IMR-90 (cell line): ENCODE measurements at regions not wholly inside any gene's neighbourhood (a gene's known extent, or its start where the extent isn't known, plus 50 kb on each side); places are given as distances from the start of the nearest gene placed in this dataset.
"Not testable (repeated sequence)": the region's sequence is repeated elsewhere in the genome, so short reads cannot be mapped to it uniquely, and the experiment has no call there.

Experiments
- ATAC-seq: fragments of 200-7000 bp; cut with Tn5 transposase; 2 replicates; pipeline ENCODE4 v1.9.1; 2020; ENCODE audit warnings: low read depth, mild to moderate bottlenecking, moderate library complexity
- BruUV-seq: library from RNA; stranded (reverse); fragments of 400-500 nt; replicated peaks from 2 replicates; lab custom pipeline; 2021; lab: Mats Ljungman, UMichigan
- CTCF ChIA-PET: fragments of 300-600 bp; formaldehyde crosslinking; extraction: SDS; loops from one replicate; lab custom pipeline; 2021; ENCODE audit warnings: antibody characterized with exemption; lab: Yijun Ruan, JAX
- POLR2A ChIA-PET: fragments of 300-600 bp; sonication (Branson Sonifier 250); formaldehyde crosslinking; loops from one replicate; lab custom pipeline; 2022; ENCODE audit warnings: antibody characterized with exemption; ENCODE audit not compliant: unreplicated experiment; lab: Charles Lee
- DNase-seq: peaks from one replicate; pipeline ENCODE4 v3.0.0; 2013
- H2AFZ ChIP-seq: replicated peaks from 2 replicates; pipeline ENCODE3; 2013; ENCODE audit warnings: low read length, mild to moderate bottlenecking; ENCODE audit not compliant: poor library complexity
- H2AK5ac ChIP-seq: 2 replicates; pipeline ENCODE4 v1.6.1; 2013; ENCODE audit warnings: low read depth, low read length, inconsistent platforms
- H2AK9ac ChIP-seq: replicated peaks from 2 replicates; pipeline ENCODE3; 2013; ENCODE audit warnings: mild to moderate bottlenecking, low read depth, low read length, moderate library complexity; ENCODE audit not compliant: poor library complexity
- H2BK120ac ChIP-seq: 2 replicates; pipeline ENCODE4 v1.6.1; 2013; ENCODE audit warnings: low read depth, low read length, inconsistent platforms
- H2BK15ac ChIP-seq: 3 replicates; pipeline ENCODE4 v1.6.1; 2013; ENCODE audit warnings: low read depth, low read length, inconsistent platforms
- H2BK20ac ChIP-seq: 2 replicates; pipeline ENCODE4 v1.6.1; 2013; ENCODE audit warnings: low read depth, mild to moderate bottlenecking, inconsistent platforms, low read length, moderate library complexity
- H2BK5ac ChIP-seq: 2 replicates; pipeline ENCODE4 v1.6.1; 2013; ENCODE audit warnings: mild to moderate bottlenecking, low read depth, low read length, inconsistent platforms; ENCODE audit not compliant: poor library complexity, severe bottlenecking
- H3K14ac ChIP-seq: replicated peaks from 2 replicates; pipeline ENCODE4 v1.6.1; 2013; ENCODE audit warnings: low read depth, low read length, inconsistent platforms
- H3K18ac ChIP-seq: 2 replicates; pipeline ENCODE4 v1.6.1; 2013; ENCODE audit warnings: low read depth, low read length, control low read depth
- H3K23ac ChIP-seq: 2 replicates; pipeline ENCODE4 v1.6.1; 2013; ENCODE audit warnings: low read depth, low read length, inconsistent platforms
- H3K27ac ChIP-seq: 2 replicates; pipeline ENCODE4 v1.5.1; 2013; ENCODE audit warnings: mild to moderate bottlenecking, control low read depth, low read length; ENCODE audit not compliant: insufficient read depth
- H3K27me3 ChIP-seq: 2 replicates; pipeline ENCODE4 v1.6.1; 2013; ENCODE audit warnings: low read length; ENCODE audit not compliant: control insufficient read depth, insufficient read depth
- H3K36me3 ChIP-seq: 2 replicates; pipeline ENCODE4 v1.6.1; 2013; ENCODE audit warnings: low read length, mixed read lengths; ENCODE audit not compliant: control insufficient read depth, insufficient read depth
- H3K4ac ChIP-seq: 2 replicates; pipeline ENCODE4 v1.6.1; 2013; ENCODE audit warnings: low read depth, low read length, inconsistent platforms
- H3K4me1 ChIP-seq: 2 replicates; pipeline ENCODE4 v1.6.1; 2013; ENCODE audit warnings: low read length, mixed read lengths; ENCODE audit not compliant: control insufficient read depth, insufficient read depth
- H3K4me2 ChIP-seq: 2 replicates; pipeline ENCODE4 v1.6.1; 2013; ENCODE audit warnings: low read depth, mild to moderate bottlenecking, control low read depth, low read length, moderate library complexity
- H3K4me3 ChIP-seq: 2 replicates; pipeline ENCODE4 v1.5.1; 2013; ENCODE audit warnings: low read depth, mild to moderate bottlenecking, control low read depth, low read length, moderate library complexity; ENCODE audit not compliant: insufficient read depth
- H3K56ac ChIP-seq: 2 replicates; pipeline ENCODE4 v1.6.1; 2013; ENCODE audit warnings: low read length, inconsistent platforms; ENCODE audit not compliant: insufficient read depth; ENCODE audit errors: extremely low read depth
- H3K79me1 ChIP-seq, 2 experiments: 2 replicates each; pipeline ENCODE4 v1.6.1; 2013; ENCODE audit warnings: low read length in 2 of 2, inconsistent platforms in 1 of 2, low read depth in 1 of 2
- H3K9ac ChIP-seq: 2 replicates; pipeline ENCODE4 v1.6.1; 2013; ENCODE audit warnings: low read depth, low read length, control low read depth
- H3K9me1 ChIP-seq: 2 replicates; pipeline ENCODE4 v1.6.1; 2013; ENCODE audit warnings: low read length, inconsistent platforms; ENCODE audit not compliant: insufficient read depth
- H3K9me3 ChIP-seq: 2 replicates; pipeline ENCODE4 v1.6.1; 2013; ENCODE audit warnings: low read length; ENCODE audit not compliant: control insufficient read depth, insufficient read depth
- H4K20me1 ChIP-seq: 2 replicates; pipeline ENCODE4 v1.6.1; 2013; ENCODE audit warnings: low read length, inconsistent platforms; ENCODE audit not compliant: insufficient read depth
- H4K5ac ChIP-seq: 2 replicates; pipeline ENCODE4 v1.6.1; 2013; ENCODE audit warnings: mild to moderate bottlenecking, low read depth, low read length, control low read depth
- H4K8ac ChIP-seq, 2 experiments: 2 replicates each; pipeline ENCODE4 v1.6.1; 2013; ENCODE audit warnings: low read depth in 2 of 2, low read length in 2 of 2, control low read depth in 1 of 2, inconsistent platforms in 1 of 2
- H4K91ac ChIP-seq: 2 replicates; pipeline ENCODE4 v1.6.1; 2013; ENCODE audit warnings: low read depth, low read length, inconsistent platforms; ENCODE audit not compliant: insufficient read depth
- CEBPB ChIP-seq: IDR thresholded peaks from 2 replicates; pipeline ENCODE4 v1.6.1; 2012; ENCODE audit warnings: low read depth, low read length, improper control_type of control experiment
- FOS ChIP-seq: fragments of 150-350 bp; IDR thresholded peaks from 2 replicates; pipeline ENCODE4 v1.6.1; 2016; ENCODE audit warnings: low read depth, low read length
- WGBS, 2 experiments: methylation state at CpG; one replicate each; pipeline versions ENCODE4 v1.1.5 to v1.1.7; 2013; ENCODE audit warnings: missing lambda C conversion rate in 2 of 2; ENCODE audit not compliant: insufficient read length in 1 of 2; ENCODE audit errors: extremely low coverage in 2 of 2; 5-methylcytosine and 5-hydroxymethylcytosine counted together
- dilution Hi-C: fragments of 300-500 bp; cut with HindIII; formaldehyde crosslinking; loops from one replicate; pipeline ENCODE4 v1.14.3; 2018; ENCODE audit warnings: low sequenced_read_pairs; ENCODE audit not compliant: unreplicated experiment
- in situ Hi-C: fragments of 300-500 bp; cut with MboI; formaldehyde crosslinking; loops from 3 replicates; pipeline ENCODE4 v1.14.3; 2019; ENCODE audit warnings: low sequenced_read_pairs, inconsistent platforms, mixed read lengths
- intact Hi-C: fragments of 100-400 bp; cut with micrococcal nuclease; formaldehyde crosslinking; loops from 2 replicates; pipeline ENCODE4 v1.10.0; 2022

GRCh38 chr1:145541246-145541645, 66.5 kb upstream of the GPR89A start:
- H3K56ac ChIP-seq, BruUV-seq, H2AK9ac ChIP-seq, CTCF ChIA-PET, H3K4me3 ChIP-seq, H4K91ac ChIP-seq, H2AK5ac ChIP-seq, POLR2A ChIA-PET, H4K5ac ChIP-seq, H3K36me3 ChIP-seq, intact Hi-C loops, H2AFZ ChIP-seq, H3K4ac ChIP-seq, H3K9me3 ChIP-seq, H3K79me1 ChIP-seq, H3K23ac ChIP-seq, H3K4me1 ChIP-seq, H3K18ac ChIP-seq, H3K27me3 ChIP-seq, dilution Hi-C loops, H3K9ac ChIP-seq, H2BK15ac ChIP-seq, H3K9me1 ChIP-seq, H4K20me1 ChIP-seq, H2BK20ac ChIP-seq, in situ Hi-C loops, H3K14ac ChIP-seq, H4K8ac ChIP-seq: not testable (repeated sequence)
- DNase-seq (peak; percentile 75), ATAC-seq (peak; percentile 86)
- no CpG with 5 or more reads among the region's 9 CpGs for WGBS, 2 experiments
- TF ChIP-seq CEBPB = peak; percentile 78
- 0 out of 2 replicates have a peak, but pooled peaks have one; percentile 11 for TF ChIP-seq FOS
- H3K27ac ChIP-seq = peak overlapping the region; percentile 28; the same call in 1 of the 2 replicates
- H3K4me2 ChIP-seq = peak overlapping the region; percentile 11
- H2BK120ac ChIP-seq = peak overlapping the region; percentile 1; the same call in 1 of the 2 replicates
- H2BK5ac ChIP-seq = peak overlapping the region; percentile 18
